ENCODE measurements at regions not wholly inside any gene's neighbourhood (a gene's known extent, or its start where the extent isn't known, plus 50 kb on each side); places are given as distances from the start of the nearest gene placed in this dataset.
"Not testable (repeated sequence)": the region's sequence is repeated elsewhere in the genome, so short reads cannot be mapped to it uniquely, and the experiment has no call there.

- DNase-seq (ENCODE audit: low read depth): no peak
Measured at GRCh38 chr12:65728848-65729793, 95.2 kb upstream of the HMGA2 start.

GRCh38 chr12:65731771-65732170 is 92.5 kb upstream of the HMGA2 start:
- DNase-seq (ENCODE audit: low read depth): no peak

DNA sequence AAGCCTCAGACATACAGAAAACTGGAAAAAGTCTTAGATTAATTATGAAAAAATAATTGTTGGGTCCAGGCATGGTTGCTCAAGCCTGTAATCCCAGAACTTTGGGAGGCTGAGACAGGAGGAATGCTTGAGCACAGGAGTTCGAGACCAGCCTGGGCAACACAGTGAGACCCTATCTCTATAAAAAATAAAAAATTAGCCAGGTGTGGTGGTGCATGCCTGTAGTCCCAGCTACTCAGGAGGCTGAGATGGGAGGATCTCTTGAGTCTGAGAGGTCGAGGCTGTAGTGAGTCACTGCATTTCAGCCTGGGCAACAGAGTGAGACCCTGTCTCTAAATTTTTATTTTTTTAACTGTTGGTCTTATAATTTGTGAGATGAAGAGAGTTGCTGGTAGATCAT is 90.6 kb upstream of the HMGA2 start:
- DNase-seq (ENCODE audit: low read depth): not testable (repeated sequence)

DNA sequence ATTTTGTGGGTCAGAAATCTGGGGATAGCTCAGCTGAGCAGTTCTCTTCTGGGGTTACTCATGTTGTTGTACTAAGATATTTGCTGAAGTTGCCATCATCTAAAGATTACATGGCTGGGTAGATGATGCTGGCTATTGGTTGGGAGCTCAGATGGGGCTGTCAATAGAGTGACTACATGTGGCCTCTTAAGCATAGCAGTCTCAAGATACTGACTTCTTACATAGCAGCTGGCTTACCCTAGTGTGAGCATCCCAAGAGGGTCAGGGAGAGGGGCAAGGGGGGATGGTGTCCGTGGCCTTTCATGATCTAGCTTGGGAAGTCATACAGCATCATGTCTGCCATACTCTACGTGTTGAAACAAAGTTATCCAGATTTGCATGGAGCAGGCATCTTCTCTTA is 90.1 kb upstream of the HMGA2 start:
- no peak for DNase-seq (ENCODE audit: low read depth)

DNA sequence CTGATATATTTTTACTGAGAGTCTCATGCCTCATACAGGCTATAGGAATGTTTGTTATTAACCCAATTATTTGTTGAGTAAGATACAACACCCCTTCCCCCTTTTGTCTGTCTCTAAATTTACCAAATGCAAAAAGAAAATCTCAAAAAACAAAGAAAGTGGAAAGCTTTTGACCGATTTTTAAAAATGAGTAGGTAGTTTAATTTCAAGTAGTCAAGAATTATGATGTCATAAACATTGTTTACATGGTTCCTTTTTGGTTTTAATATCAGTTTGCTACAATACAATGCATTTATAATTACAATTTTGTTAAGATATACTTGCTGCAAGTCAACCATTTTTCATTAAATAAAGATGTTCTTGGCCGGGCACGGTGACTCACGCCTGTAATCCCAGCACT is 84.7 kb upstream of the HMGA2 start:
- no peak for DNase-seq (ENCODE audit: low read depth)

- no peak for DNase-seq (ENCODE audit: low read depth)
Measured at GRCh38 chr12:65740506-65740872, 83.8 kb upstream of the HMGA2 start.

- DNase-seq (ENCODE audit: low read depth): peak; percentile 73
Measured at GRCh38 chr12:65740873-65741600, 83.2 kb upstream of the HMGA2 start.

DNA sequence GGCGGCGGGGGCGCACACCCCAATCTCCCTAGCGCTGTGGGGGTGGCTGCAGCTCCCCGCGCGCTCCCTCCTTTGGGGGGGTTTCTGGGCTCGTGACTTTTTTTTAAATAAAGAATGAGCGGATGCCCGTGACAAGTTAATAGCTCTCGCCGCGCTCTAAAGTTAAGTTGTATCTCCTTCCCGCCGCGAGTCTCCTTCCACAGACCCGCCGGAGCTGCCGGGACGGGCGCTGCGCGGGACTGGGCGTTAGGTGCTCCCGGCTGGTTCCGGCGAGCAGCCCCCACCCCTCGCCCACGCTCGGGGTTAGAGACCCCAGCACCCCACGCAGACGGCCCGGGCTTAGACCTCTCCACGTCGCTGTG is 82.6 kb upstream of the HMGA2 start:
- peak; percentile 38 for DNase-seq (ENCODE audit: low read depth)

GRCh38 chr12:65742018-65743010 is 82.0 kb upstream of the HMGA2 start:
- DNase-seq (ENCODE audit: low read depth): peak; percentile 40

- not testable (repeated sequence) for DNase-seq (ENCODE audit: low read depth)
Measured at GRCh38 chr12:65744236-65744840, 79.9 kb upstream of the HMGA2 start.

DNA sequence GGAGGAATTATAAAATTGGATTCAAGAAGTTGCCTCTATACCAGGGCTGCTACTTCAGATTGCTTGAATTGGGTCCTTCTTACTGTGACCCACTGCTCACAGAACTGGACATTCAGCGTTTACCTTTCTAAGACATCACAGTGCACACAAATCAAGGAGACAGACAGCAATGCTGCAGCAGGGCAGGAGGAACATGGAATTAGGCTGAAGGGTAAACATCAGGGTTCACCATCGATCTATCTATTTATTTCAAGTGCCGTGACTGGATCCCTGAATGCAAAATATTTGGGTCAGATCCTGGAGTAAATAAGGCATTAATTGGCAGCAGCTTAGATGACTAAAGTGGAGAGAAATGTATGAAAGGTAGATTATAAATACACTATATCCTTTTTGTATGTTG is 76.9 kb upstream of the HMGA2 start:
- no peak for DNase-seq (ENCODE audit: low read depth)

- DNase-seq (ENCODE audit: low read depth): no peak
Measured at GRCh38 chr12:65748332-65748731, 76.0 kb upstream of the HMGA2 start.

- no peak for DNase-seq (ENCODE audit: low read depth)
Measured at GRCh38 chr12:65754290-65754689, 70.0 kb upstream of the HMGA2 start.

- DNase-seq (ENCODE audit: low read depth): no peak
Measured at GRCh38 chr12:65754744-65755595, 69.3 kb upstream of the HMGA2 start.

GRCh38 chr12:65755596-65755978 is 68.7 kb upstream of the HMGA2 start:
- DNase-seq (ENCODE audit: low read depth): no peak

- no peak for DNase-seq (ENCODE audit: low read depth)
Measured at GRCh38 chr12:65756267-65756666, 68.0 kb upstream of the HMGA2 start.

GRCh38 chr12:65756956-65757511 is 67.2 kb upstream of the HMGA2 start:
- DNase-seq (ENCODE audit: low read depth): no peak

- DNase-seq (ENCODE audit: low read depth): no peak
Measured at GRCh38 chr12:65758401-65758800, 65.9 kb upstream of the HMGA2 start.

- no peak for DNase-seq (ENCODE audit: low read depth)
Measured at GRCh38 chr12:65759735-65760134, 64.5 kb upstream of the HMGA2 start.

GRCh38 chr12:65761301-65761700 is 63.0 kb upstream of the HMGA2 start:
- no peak for DNase-seq (ENCODE audit: low read depth)

Measured in fibroblast of gingiva (primary cell).